ENCODE measurements at regions not wholly inside any gene's neighbourhood (a gene's known extent, or its start where the extent isn't known, plus 50 kb on each side); places are given as distances from the start of the nearest gene placed in this dataset.

- DNase-seq: no peak
Observed at GRCh38 chr19:31602548-31602947, 253.3 kb upstream of the TSHZ3 start.

- DNase-seq: no peak
Observed at GRCh38 chr19:31604493-31605040, 255.3 kb upstream of the TSHZ3 start.

- DNase-seq: no peak
Observed at GRCh38 chr19:31610018-31610417, 260.8 kb upstream of the TSHZ3 start.

GRCh38 chr19:31611046-31611877 is 262.0 kb upstream of the TSHZ3 start:
- no peak for DNase-seq

- no peak for DNase-seq
Observed at GRCh38 chr19:31612873-31613272, 263.6 kb upstream of the TSHZ3 start.

- no peak for DNase-seq
Observed at GRCh38 chr19:31613683-31614219, 264.5 kb upstream of the TSHZ3 start.

- no peak for DNase-seq
Observed at GRCh38 chr19:31616031-31616430, 266.8 kb upstream of the TSHZ3 start.

GRCh38 chr19:31617010-31617585 is 267.9 kb upstream of the TSHZ3 start:
- no peak for DNase-seq

- no peak for DNase-seq
Observed at GRCh38 chr19:31625056-31625455, 275.8 kb upstream of the TSHZ3 start.

GRCh38 chr19:31625575-31625974 is 276.3 kb upstream of the TSHZ3 start:
- DNase-seq: no peak

- DNase-seq: no peak
Observed at GRCh38 chr19:31626941-31627340, 277.7 kb upstream of the TSHZ3 start.

- no peak for DNase-seq
Observed at GRCh38 chr19:31627620-31628365, 278.6 kb upstream of the TSHZ3 start.

GRCh38 chr19:31629579-31630363 is 280.5 kb upstream of the TSHZ3 start:
- DNase-seq: no peak

GRCh38 chr19:31633014-31633413 is 283.8 kb upstream of the TSHZ3 start:
- DNase-seq: no peak

- no peak for DNase-seq
Observed at GRCh38 chr19:31639306-31639705, 290.1 kb upstream of the TSHZ3 start.

GRCh38 chr19:31641591-31641990 is 292.4 kb upstream of the TSHZ3 start:
- no peak for DNase-seq

- no peak for DNase-seq
Observed at GRCh38 chr19:31648347-31648746, 299.1 kb upstream of the TSHZ3 start.

GRCh38 chr19:31656507-31656906 is 307.3 kb upstream of the TSHZ3 start:
- no peak for DNase-seq

- no peak for DNase-seq
Observed at GRCh38 chr19:31658993-31659896, 310.0 kb upstream of the TSHZ3 start.

GRCh38 chr19:31659897-31660210 is 310.6 kb upstream of the TSHZ3 start:
- DNase-seq: no peak

GRCh38 chr19:31664096-31664495 is 314.9 kb upstream of the TSHZ3 start:
- no peak for DNase-seq
